ENCODE measurements at regions not wholly inside any gene's neighbourhood (a gene's known extent, or its start where the extent isn't known, plus 50 kb on each side); places are given as distances from the start of the nearest gene placed in this dataset.

- TF ChIP-seq CTCF (IDR thresholded peaks at IDR 0.05), result no peak
- Mint-ChIP-seq H3K27me3 (ENCODE audit: insufficient read depth) (no peaks in the 10 kb centered on the region), H3K36me3 (ENCODE audit: low read depth) (no peaks in the 10 kb centered on the region), H3K4me3 (no peak overlapping the region), H3K27ac (no peak overlapping the region), H3K4me1 (ENCODE audit: low read depth) (peaks cover 8% of the 10 kb centered on the region), H3K9me3 (no peaks in the 10 kb centered on the region)
- no peak for DNase-seq
Measured at GRCh38 chr12:102708108-102708507, 208.9 kb downstream of the PAH start.

DNA sequence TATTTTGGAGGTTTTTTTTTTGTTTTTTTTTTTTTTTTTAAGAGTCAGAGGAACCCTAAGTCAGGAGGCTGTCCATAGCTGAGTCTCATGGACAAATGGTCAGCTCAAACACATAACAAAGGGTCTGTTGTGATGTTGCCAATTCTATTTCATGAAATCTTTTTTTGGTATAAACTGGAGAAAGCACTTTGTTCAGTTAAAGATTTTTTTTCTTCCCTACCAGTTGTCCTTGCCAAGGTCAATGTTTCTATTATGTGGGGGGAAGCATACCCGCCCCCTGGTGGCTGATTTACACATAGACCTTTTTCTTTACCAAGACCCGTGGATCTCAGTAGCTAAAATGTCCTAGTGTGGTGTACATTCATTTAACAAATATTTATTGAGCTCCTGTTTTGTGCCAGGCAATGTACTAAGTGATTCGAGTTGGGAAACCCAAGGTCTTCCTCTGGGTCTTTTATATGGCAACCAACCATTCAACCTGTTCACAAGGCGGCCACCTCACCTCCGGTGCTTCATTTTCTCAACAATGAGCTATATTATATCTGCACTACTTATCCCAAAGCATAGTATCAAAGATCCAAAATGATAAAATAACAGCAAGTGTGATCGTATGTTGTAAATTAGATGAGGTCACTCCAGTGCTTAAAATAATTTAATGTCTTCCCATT lies 214.5 kb downstream of the PAH start:
- Mint-ChIP-seq H3K4me3 (no peak overlapping the region), H3K36me3 (ENCODE audit: low read depth) (no peaks in the 10 kb centered on the region), H3K27me3 (ENCODE audit: insufficient read depth) (no peaks in the 10 kb centered on the region), H3K9me3 (no peaks in the 10 kb centered on the region), H3K4me1 (ENCODE audit: low read depth) (peaks cover 13% of the 10 kb centered on the region), H3K27ac (peak overlapping the region; percentile 32)
- DNase-seq, result peak; percentile 57
- TF ChIP-seq CTCF (IDR thresholded peaks at IDR 0.05), result peak; percentile 96

- no peak for TF ChIP-seq CTCF (IDR thresholded peaks at IDR 0.05)
- Mint-ChIP-seq H3K9me3 (no peaks in the 10 kb centered on the region), H3K4me1 (ENCODE audit: low read depth) (peaks cover 19% of the 10 kb centered on the region), H3K4me3 (no peak overlapping the region), H3K27me3 (ENCODE audit: insufficient read depth) (no peaks in the 10 kb centered on the region; the same call in 1 of the 2 replicates), H3K27ac (no peak overlapping the region), H3K36me3 (ENCODE audit: low read depth) (peaks cover 5% of the 10 kb centered on the region)
- DNase-seq, result no peak
Measured at GRCh38 chr12:102696045-102696444, 215.7 kb upstream of the IGF1 start.

DNA sequence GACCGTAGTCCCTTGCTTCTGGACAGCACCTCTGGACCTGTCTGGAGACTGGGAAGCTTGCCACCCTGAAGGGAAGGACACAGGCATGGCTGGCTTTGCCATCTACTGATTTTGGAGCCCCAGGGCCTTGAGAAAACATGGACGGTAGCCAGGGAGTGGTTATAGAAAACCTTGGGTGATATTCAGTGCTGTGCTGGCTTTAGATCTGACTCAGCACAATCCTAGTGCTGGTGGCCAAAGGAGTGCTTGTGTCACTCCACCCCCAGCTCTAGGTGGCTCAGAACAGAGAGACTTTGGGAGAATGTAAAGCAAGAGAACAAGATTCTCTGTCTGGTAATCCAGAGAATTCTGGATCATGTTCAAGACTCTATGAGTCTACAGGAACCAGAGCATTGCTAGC lies 214.5 kb upstream of the IGF1 start:
- Mint-ChIP-seq H3K4me1 (ENCODE audit: low read depth) (peaks cover 29% of the 10 kb centered on the region), H3K36me3 (ENCODE audit: low read depth) (peaks cover 5% of the 10 kb centered on the region), H3K4me3 (no peak overlapping the region), H3K9me3 (no peaks in the 10 kb centered on the region), H3K27ac (peak overlapping the region; percentile 53), H3K27me3 (ENCODE audit: insufficient read depth) (no peaks in the 10 kb centered on the region; the same call in 1 of the 2 replicates)
- no peak for TF ChIP-seq CTCF (IDR thresholded peaks at IDR 0.05)
- DNase-seq, result no peak

DNA sequence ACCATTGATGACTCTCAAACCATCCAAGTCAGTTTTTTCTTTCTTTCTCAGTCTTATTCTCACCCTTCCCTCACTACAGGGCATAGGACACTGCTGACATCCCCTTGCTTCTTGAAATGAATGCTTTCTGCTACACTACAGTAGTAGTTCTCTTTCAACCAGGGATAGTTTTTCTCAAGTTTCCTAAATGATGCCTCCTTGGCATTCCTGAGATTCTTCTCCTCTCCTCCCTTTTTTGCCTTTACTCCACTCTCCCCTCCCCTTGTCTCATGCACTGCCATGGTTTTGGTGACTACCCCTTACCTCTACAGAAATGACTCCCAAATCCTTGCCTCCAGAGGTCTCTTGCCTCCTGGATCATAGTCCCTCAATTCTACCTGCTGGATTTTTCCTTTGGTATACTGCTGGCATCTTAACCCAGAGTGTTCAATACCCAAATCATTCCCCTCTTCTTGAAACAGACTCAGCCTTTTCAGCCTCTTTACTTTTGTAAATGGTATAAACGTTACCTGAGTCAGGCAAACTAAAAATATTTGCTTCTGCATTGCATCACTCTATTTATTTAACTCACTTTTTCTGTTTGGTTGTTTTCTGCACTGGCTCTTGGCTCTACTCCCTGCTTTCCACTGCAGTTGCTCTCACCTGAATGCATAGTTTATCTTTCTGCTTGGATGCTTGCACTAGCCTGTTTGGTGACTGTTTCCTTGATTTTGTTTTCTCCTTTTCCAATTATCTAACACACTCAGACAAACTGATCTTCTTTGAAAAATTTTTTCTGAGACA lies 211.6 kb upstream of the IGF1 start:
- DNase-seq, result no peak
- Mint-ChIP-seq H3K36me3 (ENCODE audit: low read depth) (peaks cover 5% of the 10 kb centered on the region), H3K9me3 (no peaks in the 10 kb centered on the region), H3K4me1 (ENCODE audit: low read depth) (peaks cover 38% of the 10 kb centered on the region), H3K27me3 (ENCODE audit: insufficient read depth) (no peaks in the 10 kb centered on the region; the same call in 1 of the 2 replicates), H3K27ac (no peak overlapping the region), H3K4me3 (no peak overlapping the region)
- TF ChIP-seq CTCF (IDR thresholded peaks at IDR 0.05), result no peak
